GM18519 (cell line): ENCODE measurements at regions not wholly inside any gene's neighbourhood (a gene's known extent, or its start where the extent isn't known, plus 50 kb on each side); places are given as distances from the start of the nearest gene placed in this dataset.

Source experiments
- ATAC-seq: cut with Tn5 transposase; IDR thresholded peaks from one replicate; pipeline ENCODE4 v1.9.1; 2021; ENCODE audit warnings: mild to moderate bottlenecking, moderate library complexity; ENCODE audit not compliant: unreplicated experiment, low FRiP score

DNA sequence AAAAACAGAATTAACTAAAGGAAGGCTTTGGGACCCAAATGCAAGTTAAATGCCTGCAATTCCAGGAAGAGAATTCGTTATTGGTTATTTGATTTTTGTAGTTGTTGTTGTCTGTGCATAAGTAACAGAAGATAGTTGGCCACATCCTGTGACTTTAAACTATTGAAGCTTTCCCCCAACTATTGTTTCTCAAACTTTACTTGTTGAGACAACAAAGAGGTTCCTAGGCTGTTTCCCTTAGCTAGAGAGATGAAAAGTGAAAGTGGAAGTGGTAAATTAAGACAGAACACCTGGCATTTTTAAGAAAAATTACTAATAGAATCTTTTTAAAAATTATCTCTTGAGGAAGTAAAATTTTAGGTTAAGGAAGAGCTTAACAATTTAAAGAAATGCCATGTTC is 525.2 kb downstream of the PKHD1 start:
- peak; percentile 91 for ATAC-seq
